NCI-H2029 treated with DMSO at 0.1 percent for 48 hours (cell line): ENCODE measurements at regions not wholly inside any gene's neighbourhood (a gene's known extent, or its start where the extent isn't known, plus 50 kb on each side); places are given as distances from the start of the nearest gene placed in this dataset.

ENCODE experiments used
- DNase-seq: peaks from one replicate; lab custom pipeline; 2025; lab: John Stamatoyannopoulos, UW

GRCh38 chr10:1807924-1808323 lies 70.6 kb upstream of the ADARB2 start:
- DNase-seq = no peak

- no peak for DNase-seq
Observed at GRCh38 chr10:1807196-1807595, 69.9 kb upstream of the ADARB2 start.

DNA sequence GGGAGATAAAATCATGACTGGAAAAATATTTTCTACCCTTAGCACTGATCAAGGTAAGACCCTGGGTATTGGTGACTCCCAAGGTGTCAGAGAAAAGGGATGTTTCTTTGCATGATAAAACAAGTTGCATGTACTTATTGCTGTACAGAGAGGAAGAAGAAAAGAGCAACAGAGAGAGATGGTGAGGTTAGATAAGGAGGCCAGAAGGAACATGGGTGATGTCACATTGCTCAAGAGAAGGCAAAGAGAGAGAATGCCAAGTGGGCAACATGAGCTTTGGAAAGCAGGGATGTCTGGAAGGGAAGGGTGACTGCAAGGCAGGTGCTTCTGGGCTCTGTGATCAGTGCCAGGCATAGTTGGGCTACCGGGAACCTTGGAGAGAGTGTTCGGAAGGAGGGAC lies 65.1 kb upstream of the ADARB2 start:
- no peak for DNase-seq

- DNase-seq = no peak
Observed at GRCh38 chr10:1788401-1788800, 51.1 kb upstream of the ADARB2 start.
